AG08396 (cell line): ENCODE measurements at regions not wholly inside any gene's neighbourhood (a gene's known extent, or its start where the extent isn't known, plus 50 kb on each side); places are given as distances from the start of the nearest gene placed in this dataset.
"Not testable (repeated sequence)": the region's sequence is repeated elsewhere in the genome, so short reads cannot be mapped to it uniquely, and the experiment has no call there.

Experiments
- DNase-seq: peaks from one replicate; pipeline ENCODE4 v3.0.0; 2012; ENCODE audit warnings: low spot score, mixed read lengths

DNA sequence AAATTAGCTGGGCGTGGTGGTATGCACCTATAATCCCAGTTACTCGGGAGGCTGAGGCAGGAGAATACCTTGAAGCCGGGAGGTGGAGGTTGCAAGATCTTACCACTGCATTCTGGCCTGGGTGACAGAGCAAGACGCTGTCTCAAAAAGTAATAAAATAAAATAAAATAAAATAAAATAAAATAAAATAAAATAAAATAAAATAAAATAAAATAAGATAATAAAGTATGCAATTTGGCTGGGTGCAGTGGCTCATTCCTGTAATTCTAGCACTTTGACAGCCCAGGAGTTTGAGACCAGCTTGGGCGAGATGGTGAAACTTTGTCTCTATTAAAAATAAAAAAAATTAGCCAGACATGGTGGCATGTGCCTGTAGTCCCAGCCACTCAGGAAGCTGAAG lies 85.6 kb upstream of the XPO1 start:
- DNase-seq: no peak

DNA sequence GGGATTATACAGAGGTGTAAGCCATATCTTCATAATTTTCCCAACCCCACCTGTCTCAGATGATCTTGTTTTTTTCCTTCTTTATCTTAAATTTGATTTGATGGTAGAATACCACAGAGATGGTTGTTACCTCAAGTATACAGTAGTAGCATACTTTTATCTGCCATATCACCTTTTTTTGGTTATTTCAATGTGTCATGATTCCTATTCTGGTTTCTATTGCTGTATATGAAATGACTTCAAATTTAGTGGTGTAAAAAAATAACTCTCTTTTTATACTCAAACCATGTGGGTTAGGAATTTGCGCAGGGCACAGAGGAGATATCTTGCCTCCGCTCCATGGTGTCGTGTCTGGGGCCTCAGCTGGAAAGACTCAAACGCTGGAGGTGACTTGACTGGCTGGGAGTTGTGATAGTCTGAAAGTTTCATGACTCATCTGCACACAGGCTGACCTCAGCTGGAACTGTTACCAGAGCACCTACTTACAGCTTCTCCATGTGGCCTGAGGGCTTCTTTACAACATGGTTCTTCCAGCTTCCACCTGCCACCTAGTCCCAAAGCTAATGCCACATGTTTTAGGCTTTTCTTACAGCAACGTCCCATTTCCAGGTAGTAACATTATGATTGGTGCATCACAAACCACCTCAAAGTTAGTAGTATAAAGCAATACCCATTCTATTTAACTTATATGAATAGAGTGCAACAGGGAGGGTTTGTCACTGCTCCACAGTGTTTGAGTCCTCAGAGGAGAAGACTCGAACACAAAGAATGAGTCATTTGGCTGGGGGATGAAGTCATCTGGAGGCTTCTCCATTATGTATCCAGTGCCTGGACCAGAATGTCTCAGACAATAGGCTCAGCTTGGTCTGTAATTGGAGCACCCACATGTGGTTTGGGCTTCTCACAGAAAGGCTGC lies 82.3 kb upstream of the XPO1 start:
- peak; percentile 62 for DNase-seq

DNA sequence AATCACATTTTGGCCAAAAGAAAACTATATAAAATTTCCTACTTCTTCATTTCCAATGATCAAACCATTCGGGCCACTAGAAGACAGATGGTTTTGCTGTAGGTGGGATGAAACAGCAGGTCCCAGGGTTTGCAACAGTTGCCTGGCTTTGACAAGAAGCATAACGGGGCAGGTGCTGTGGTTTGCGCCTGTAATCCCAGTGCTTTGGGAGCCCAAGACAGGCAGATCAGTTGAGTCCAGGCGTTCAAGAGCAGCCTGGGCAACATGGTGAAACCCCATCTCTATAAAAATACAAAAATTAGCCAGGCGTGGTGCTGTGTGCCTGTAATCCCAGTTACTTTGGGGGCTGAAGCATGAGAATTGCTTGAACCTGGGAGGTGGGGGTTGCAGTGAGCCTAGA lies 81.4 kb upstream of the XPO1 start:
- no peak for DNase-seq

DNA sequence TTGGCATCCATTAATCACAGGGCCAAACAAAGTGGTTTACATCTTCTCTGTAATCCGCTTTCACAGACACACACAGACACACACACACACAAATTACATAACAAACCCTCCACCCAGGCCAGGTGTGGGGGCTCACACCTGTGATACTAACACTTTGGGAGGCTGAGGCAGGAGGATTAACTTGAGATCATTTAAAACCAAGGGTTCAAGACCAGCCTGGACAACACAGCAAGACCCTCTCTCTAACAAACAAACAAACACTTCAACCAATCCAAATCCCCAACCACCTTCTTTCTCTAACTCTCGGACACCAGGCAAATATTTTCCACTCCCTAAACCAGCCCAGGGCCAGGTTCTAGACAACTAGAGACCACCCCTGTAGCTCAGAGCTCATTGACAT lies 79.5 kb upstream of the XPO1 start:
- no peak for DNase-seq

DNA sequence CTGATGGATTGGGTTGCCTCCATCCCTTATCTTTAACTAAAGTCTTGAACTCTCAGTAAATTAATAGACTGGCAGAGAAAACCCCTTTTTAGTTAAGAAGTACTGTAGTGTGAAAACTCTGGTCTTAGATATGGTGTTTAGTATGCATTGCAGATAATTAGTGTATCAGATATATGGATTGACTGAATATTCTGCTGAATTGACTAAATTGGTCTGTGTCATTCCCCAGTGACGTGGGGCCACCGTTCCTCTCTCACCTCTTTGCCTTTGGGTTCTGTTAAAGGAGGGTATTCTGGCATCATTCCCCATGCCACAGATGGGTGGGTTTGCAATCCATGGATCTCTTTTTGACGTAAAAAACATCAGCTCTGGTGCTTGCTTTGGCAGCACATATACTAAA lies 67.1 kb upstream of the XPO1 start:
- DNase-seq: no peak

DNA sequence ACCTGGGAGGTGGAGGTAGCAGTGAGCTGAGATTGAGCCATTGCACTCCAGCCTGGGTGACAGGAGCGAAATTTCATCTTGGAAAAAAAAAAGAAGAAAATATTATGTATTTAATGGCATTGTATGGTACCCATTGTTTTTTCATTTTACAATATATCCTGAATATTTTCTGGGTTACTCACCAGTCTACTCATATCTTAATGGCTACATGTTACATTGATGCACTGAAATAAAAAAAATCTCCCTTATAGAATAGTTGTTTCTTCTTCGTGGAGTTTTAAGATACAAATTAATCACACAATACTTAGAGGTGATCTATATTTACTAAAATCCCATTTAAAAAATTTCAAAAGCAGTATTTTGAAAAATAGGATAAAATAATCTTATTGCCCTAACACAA lies 66.3 kb upstream of the XPO1 start:
- no peak for DNase-seq

DNA sequence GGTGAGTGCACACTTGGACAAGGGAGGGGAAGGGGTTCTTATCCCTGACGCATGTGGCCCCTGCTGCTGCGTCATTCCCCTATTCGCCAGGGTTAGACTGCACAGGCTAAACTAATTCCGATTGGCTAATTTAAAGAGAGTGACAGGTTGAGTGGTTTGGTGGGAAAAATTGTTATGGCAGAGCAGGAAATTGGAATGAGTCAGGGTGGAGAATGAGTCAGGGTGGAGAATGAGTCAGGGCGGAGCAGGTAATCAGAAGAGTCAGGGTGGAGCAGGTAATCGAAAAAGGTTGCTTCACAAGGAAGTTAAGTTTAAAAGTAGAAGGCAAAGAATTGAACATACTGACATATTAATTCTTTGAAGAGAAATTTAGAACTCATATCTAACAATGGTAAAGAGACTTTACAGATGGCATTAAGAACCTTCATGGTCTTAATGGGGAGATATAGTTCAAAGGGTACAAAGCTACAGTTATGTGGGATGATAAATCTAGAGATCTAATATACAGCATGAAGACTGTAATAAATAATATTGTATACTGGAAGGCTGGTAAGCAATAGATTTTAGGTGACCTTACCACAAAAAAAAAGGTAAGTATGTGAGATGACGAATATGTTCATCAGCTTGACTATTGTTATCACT lies 60.5 kb upstream of the XPO1 start:
- not testable (repeated sequence) for DNase-seq

DNA sequence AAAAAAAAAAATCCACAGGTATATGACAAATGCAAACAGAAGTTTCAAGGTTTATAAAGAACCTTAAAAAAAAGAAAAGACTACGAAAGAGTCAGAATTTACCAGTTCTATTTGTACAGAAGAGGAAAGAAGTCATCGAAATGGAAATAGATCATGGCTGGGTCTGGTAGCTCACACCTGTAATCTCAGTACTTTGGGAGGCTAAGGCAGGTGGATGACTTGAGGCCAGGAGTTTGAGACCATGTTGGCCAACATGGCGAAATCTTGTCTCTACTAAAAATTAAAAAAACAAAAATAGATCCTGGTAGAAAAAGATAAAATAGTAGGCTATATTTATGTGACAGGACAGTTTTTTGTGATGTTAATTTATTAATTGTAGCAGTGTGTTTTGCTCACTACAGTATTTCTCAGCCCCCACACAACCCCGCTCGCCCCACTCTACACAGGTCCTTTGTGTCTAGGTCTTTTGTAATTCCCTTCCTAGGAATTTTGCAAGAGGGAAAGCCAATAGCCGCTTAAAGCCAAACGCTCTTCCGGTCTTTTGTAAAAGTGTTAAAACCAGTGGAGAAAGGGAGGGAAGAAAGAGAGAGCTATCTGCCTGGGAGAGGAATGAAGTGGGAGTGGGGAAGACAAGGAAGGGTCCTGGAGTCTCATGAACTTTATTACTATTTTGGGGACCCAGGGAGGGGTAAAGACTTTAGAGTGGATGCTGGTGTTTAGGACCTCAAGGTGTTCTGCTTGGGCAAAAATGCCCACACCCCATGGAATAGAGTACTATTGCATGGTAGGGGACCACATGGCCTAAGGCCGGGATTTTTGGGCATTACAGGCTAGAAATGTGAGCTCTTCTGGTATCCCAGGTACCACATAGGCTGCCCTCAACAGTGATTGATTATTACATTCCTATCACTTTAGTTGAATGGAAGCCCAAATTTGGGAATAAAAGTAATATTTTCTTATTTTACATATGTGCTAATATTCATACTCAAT lies 59.4 kb upstream of the XPO1 start:
- no peak for DNase-seq

DNA sequence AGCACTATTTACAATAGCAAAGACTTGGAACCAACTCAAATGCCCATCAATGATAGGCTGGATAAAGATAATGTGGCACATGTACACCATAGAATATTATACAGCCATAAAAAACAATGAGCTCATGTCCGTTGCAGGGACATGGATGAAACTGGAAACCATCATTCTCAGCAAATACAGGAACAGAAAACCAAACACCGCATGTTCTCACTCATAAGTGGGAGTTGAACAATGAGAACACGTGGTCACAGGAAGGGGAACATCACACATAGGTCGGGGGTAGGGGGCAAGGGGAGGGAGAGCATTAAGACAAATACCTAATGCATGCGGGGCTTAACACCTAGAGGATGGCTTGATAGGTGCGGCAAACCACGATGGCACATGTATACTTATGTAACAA lies 56.0 kb upstream of the XPO1 start:
- DNase-seq: not testable (repeated sequence)

DNA sequence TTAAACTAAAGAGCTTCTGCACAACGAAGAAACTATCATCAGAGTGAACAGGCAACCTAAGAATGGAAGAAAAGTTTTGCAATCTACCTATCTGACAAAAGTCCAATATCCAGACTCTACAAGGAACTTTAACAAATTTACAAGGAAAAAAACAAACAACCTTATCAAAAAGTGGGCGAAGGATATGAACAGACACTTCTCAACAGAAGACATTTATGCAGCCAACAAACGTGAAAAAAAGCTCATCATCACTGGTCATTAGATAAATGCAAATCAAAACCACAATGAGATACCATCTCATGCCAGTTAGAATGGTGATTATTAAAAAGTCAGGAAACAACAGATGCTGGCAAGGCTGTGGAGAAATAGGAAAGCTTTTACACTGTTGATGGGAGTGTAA lies 55.5 kb upstream of the XPO1 start:
- DNase-seq: not testable (repeated sequence)

DNA sequence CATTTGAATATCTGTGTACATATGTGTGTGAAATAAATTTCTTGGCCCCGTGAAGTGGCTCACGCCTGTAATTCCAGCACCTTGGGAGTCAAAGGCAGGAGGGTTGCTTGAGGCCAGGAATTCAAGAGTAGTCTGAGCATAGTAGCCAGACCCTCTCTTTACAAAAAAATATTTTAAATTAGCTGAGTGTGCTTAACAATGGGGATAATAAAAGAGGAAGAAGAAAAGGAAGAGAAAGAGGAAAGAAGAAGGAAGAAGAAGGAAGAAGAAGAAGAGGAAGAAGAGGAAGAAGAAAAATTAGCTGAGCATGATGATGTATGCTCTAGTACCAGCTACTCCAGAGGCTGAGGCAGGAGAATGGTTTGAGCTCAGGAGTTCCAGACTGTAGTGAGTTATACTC lies 52.1 kb upstream of the XPO1 start:
- no peak for DNase-seq

DNA sequence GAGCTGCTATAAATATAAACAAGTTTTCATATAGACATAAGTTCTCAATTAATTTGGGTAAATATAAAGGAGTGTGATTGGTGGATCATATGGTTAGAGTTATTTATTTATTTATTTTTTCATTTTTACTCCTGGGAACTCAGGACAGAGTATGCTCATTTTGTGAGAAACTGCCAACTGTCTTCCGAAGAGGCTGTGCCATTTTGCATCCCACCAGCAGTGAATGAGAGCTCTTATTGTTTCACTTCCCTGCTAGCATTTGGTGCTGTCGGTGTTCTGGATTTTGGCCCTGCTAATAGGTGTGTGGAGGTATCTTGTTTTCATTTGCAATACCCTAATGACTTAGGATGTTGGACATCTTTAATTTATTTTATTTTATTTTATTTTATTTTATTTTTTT lies 50.4 kb upstream of the XPO1 start:
- DNase-seq: no peak
